ENCODE measurements at regions not wholly inside any gene's neighbourhood (a gene's known extent, or its start where the extent isn't known, plus 50 kb on each side); places are given as distances from the start of the nearest gene placed in this dataset.
"Not testable (repeated sequence)": the region's sequence is repeated elsewhere in the genome, so short reads cannot be mapped to it uniquely, and the experiment has no call there.

- H3K27me3 ChIP-seq (ENCODE audit: control insufficient read depth in 5 of 5, insufficient read depth in 4 of 5, low read length in 5 of 5): peaks cover 0 to 3% (median 0%) of the 10 kb centered on the region in 5 donors
- H3K4me3 ChIP-seq (ENCODE audit: low read depth in 1 of 5, low read length in 5 of 5): no peak overlapping the region
- no peaks in the 10 kb centered on the region for H3K4me1 ChIP-seq (ENCODE audit: control insufficient read depth in 5 of 5, insufficient read depth in 5 of 5, low read length in 5 of 5)
- H3K36me3 ChIP-seq (ENCODE audit: control insufficient read depth in 5 of 5, insufficient read depth in 5 of 5, low read length in 5 of 5): no peaks in the 10 kb centered on the region
- no peaks in the 10 kb centered on the region for H3K9me3 ChIP-seq (ENCODE audit: control insufficient read depth in 5 of 5, low read length in 5 of 5)
- H3K27ac ChIP-seq (ENCODE audit: low read depth, low read length): no peak overlapping the region
- H3K9ac ChIP-seq (ENCODE audit: low read length in 5 of 5): no peak overlapping the region
These were observed 94.7 kb downstream of the CCNG2 start for GRCh38 chr4:77251751-77252150.

- Histone ChIP-seq H3K4me3 (ENCODE audit: low read depth in 1 of 5, low read length in 5 of 5) (no peak overlapping the region), H3K9ac (ENCODE audit: low read length in 5 of 5) (no peak overlapping the region)
These were observed 106.2 kb downstream of the CCNG2 start for GRCh38 chr4:77263247-77263646.

GRCh38 chr4:77263976-77264375 is 107.0 kb downstream of the CCNG2 start:
- H3K27me3 ChIP-seq (ENCODE audit: control insufficient read depth in 5 of 5, insufficient read depth in 4 of 5, low read length in 5 of 5); H3K36me3 ChIP-seq (ENCODE audit: control insufficient read depth in 5 of 5, insufficient read depth in 5 of 5, low read length in 5 of 5); H3K9ac ChIP-seq (ENCODE audit: low read length in 5 of 5); H3K9me3 ChIP-seq (ENCODE audit: control insufficient read depth in 5 of 5, low read length in 5 of 5); H3K4me3 ChIP-seq (ENCODE audit: low read depth in 1 of 5, low read length in 5 of 5); H3K27ac ChIP-seq (ENCODE audit: low read depth, low read length): not testable (repeated sequence)
- H3K4me1 ChIP-seq (ENCODE audit: control insufficient read depth in 5 of 5, insufficient read depth in 5 of 5, low read length in 5 of 5): peaks cover 0 to 14% (median 7%) of the 10 kb centered on the region in 5 donors

More at GRCh38 chr4:77263247-77263646, 106.2 kb downstream of the CCNG2 start:
- Histone ChIP-seq H3K9me3 (ENCODE audit: control insufficient read depth in 5 of 5, low read length in 5 of 5) (peaks cover 0 to 9% (median 7%) of the 10 kb centered on the region in 5 donors), H3K27ac (ENCODE audit: low read depth, low read length) (no peak overlapping the region), H3K4me1 (ENCODE audit: control insufficient read depth in 5 of 5, insufficient read depth in 5 of 5, low read length in 5 of 5) (peaks cover 0 to 14% (median 7%) of the 10 kb centered on the region in 5 donors), H3K36me3 (ENCODE audit: control insufficient read depth in 5 of 5, insufficient read depth in 5 of 5, low read length in 5 of 5) (no peaks in the 10 kb centered on the region), H3K27me3 (ENCODE audit: control insufficient read depth in 5 of 5, insufficient read depth in 4 of 5, low read length in 5 of 5) (no peaks in the 10 kb centered on the region)

- H3K27ac ChIP-seq (ENCODE audit: low read depth, low read length): no peak overlapping the region
- no peaks in the 10 kb centered on the region for H3K27me3 ChIP-seq (ENCODE audit: control insufficient read depth in 5 of 5, insufficient read depth in 4 of 5, low read length in 5 of 5)
- H3K4me1 ChIP-seq (ENCODE audit: control insufficient read depth in 5 of 5, insufficient read depth in 5 of 5, low read length in 5 of 5): peaks cover 0 to 13% (median 7%) of the 10 kb centered on the region in 5 donors
- H3K9me3 ChIP-seq (ENCODE audit: control insufficient read depth in 5 of 5, low read length in 5 of 5): peaks cover 0 to 9% (median 7%) of the 10 kb centered on the region in 5 donors
- no peaks in the 10 kb centered on the region for H3K36me3 ChIP-seq (ENCODE audit: control insufficient read depth in 5 of 5, insufficient read depth in 5 of 5, low read length in 5 of 5)
- H3K4me3 ChIP-seq (ENCODE audit: low read depth in 1 of 5, low read length in 5 of 5): no peak overlapping the region
- no peak overlapping the region for H3K9ac ChIP-seq (ENCODE audit: low read length in 5 of 5)
These were observed 107.8 kb downstream of the CCNG2 start for GRCh38 chr4:77264826-77265225.

GRCh38 chr4:77268108-77268507 is 111.1 kb downstream of the CCNG2 start:
- Histone ChIP-seq H3K4me3 (ENCODE audit: low read depth in 1 of 5, low read length in 5 of 5) (no peak overlapping the region), H3K4me1 (ENCODE audit: control insufficient read depth in 5 of 5, insufficient read depth in 5 of 5, low read length in 5 of 5) (no peaks in the 10 kb centered on the region), H3K27ac (ENCODE audit: low read depth, low read length) (no peak overlapping the region), H3K9ac (ENCODE audit: low read length in 5 of 5) (no peak overlapping the region), H3K9me3 (ENCODE audit: control insufficient read depth in 5 of 5, low read length in 5 of 5) (peaks cover 0 to 9% (median 7%) of the 10 kb centered on the region in 5 donors), H3K36me3 (ENCODE audit: control insufficient read depth in 5 of 5, insufficient read depth in 5 of 5, low read length in 5 of 5) (no peaks in the 10 kb centered on the region), H3K27me3 (ENCODE audit: control insufficient read depth in 5 of 5, insufficient read depth in 4 of 5, low read length in 5 of 5) (no peaks in the 10 kb centered on the region)

- no peaks in the 10 kb centered on the region for H3K36me3 ChIP-seq (ENCODE audit: control insufficient read depth in 5 of 5, insufficient read depth in 5 of 5, low read length in 5 of 5)
- H3K9ac ChIP-seq (ENCODE audit: low read length in 5 of 5): no peak overlapping the region
- H3K4me1 ChIP-seq (ENCODE audit: control insufficient read depth in 5 of 5, insufficient read depth in 5 of 5, low read length in 5 of 5): no peaks in the 10 kb centered on the region
- H3K27me3 ChIP-seq (ENCODE audit: control insufficient read depth in 5 of 5, insufficient read depth in 4 of 5, low read length in 5 of 5): no peaks in the 10 kb centered on the region
- H3K9me3 ChIP-seq (ENCODE audit: control insufficient read depth in 5 of 5, low read length in 5 of 5): peaks cover 0 to 7% (median 3%) of the 10 kb centered on the region in 5 donors
- no peak overlapping the region for H3K27ac ChIP-seq (ENCODE audit: low read depth, low read length)
- no peak overlapping the region for H3K4me3 ChIP-seq (ENCODE audit: low read depth in 1 of 5, low read length in 5 of 5)
These were observed 112.5 kb downstream of the CCNG2 start for GRCh38 chr4:77269505-77269904.

- H3K36me3 ChIP-seq (ENCODE audit: control insufficient read depth in 5 of 5, insufficient read depth in 5 of 5, low read length in 5 of 5): no peaks in the 10 kb centered on the region
- no peaks in the 10 kb centered on the region for H3K27me3 ChIP-seq (ENCODE audit: control insufficient read depth in 5 of 5, insufficient read depth in 4 of 5, low read length in 5 of 5)
- H3K9ac ChIP-seq (ENCODE audit: low read length in 5 of 5): no peak overlapping the region
- no peak overlapping the region for H3K4me3 ChIP-seq (ENCODE audit: low read depth in 1 of 5, low read length in 5 of 5)
- no peaks in the 10 kb centered on the region for H3K9me3 ChIP-seq (ENCODE audit: control insufficient read depth in 5 of 5, low read length in 5 of 5)
- no peaks in the 10 kb centered on the region for H3K4me1 ChIP-seq (ENCODE audit: control insufficient read depth in 5 of 5, insufficient read depth in 5 of 5, low read length in 5 of 5)
- H3K27ac ChIP-seq (ENCODE audit: low read depth, low read length): no peak overlapping the region
These were observed 116.4 kb downstream of the CCNG2 start for GRCh38 chr4:77273412-77273811.

- H3K4me3 ChIP-seq (ENCODE audit: low read depth in 1 of 5, low read length in 5 of 5); H3K27me3 ChIP-seq (ENCODE audit: control insufficient read depth in 5 of 5, insufficient read depth in 4 of 5, low read length in 5 of 5); H3K4me1 ChIP-seq (ENCODE audit: control insufficient read depth in 5 of 5, insufficient read depth in 5 of 5, low read length in 5 of 5); H3K9ac ChIP-seq (ENCODE audit: low read length in 5 of 5); H3K9me3 ChIP-seq (ENCODE audit: control insufficient read depth in 5 of 5, low read length in 5 of 5); H3K36me3 ChIP-seq (ENCODE audit: control insufficient read depth in 5 of 5, insufficient read depth in 5 of 5, low read length in 5 of 5); H3K27ac ChIP-seq (ENCODE audit: low read depth, low read length): not testable (repeated sequence)
These were observed 122.1 kb downstream of the CCNG2 start for GRCh38 chr4:77279114-77279513.

- no peak overlapping the region for H3K4me3 ChIP-seq (ENCODE audit: low read depth in 1 of 5, low read length in 5 of 5)
- no peak overlapping the region for H3K9ac ChIP-seq (ENCODE audit: low read length in 5 of 5)
- no peaks in the 10 kb centered on the region for H3K27me3 ChIP-seq (ENCODE audit: control insufficient read depth in 5 of 5, insufficient read depth in 4 of 5, low read length in 5 of 5)
- H3K36me3 ChIP-seq (ENCODE audit: control insufficient read depth in 5 of 5, insufficient read depth in 5 of 5, low read length in 5 of 5): no peaks in the 10 kb centered on the region
- peaks cover 0 to 2% (median 0%) of the 10 kb centered on the region in 5 donors for H3K9me3 ChIP-seq (ENCODE audit: control insufficient read depth in 5 of 5, low read length in 5 of 5)
- no peak overlapping the region for H3K27ac ChIP-seq (ENCODE audit: low read depth, low read length)
- peaks cover 0 to 10% (median 0%) of the 10 kb centered on the region in 5 donors for H3K4me1 ChIP-seq (ENCODE audit: control insufficient read depth in 5 of 5, insufficient read depth in 5 of 5, low read length in 5 of 5)
These were observed 125.3 kb downstream of the CCNG2 start for GRCh38 chr4:77282305-77282704.

GRCh38 chr4:77284036-77284435 is 127.0 kb downstream of the CCNG2 start:
- no peak overlapping the region for H3K27ac ChIP-seq (ENCODE audit: low read depth, low read length)
- no peak overlapping the region for H3K4me3 ChIP-seq (ENCODE audit: low read depth in 1 of 5, low read length in 5 of 5)
- H3K4me1 ChIP-seq (ENCODE audit: control insufficient read depth in 5 of 5, insufficient read depth in 5 of 5, low read length in 5 of 5): peaks cover 0 to 6% (median 0%) of the 10 kb centered on the region in 5 donors
- no peak overlapping the region for H3K9ac ChIP-seq (ENCODE audit: low read length in 5 of 5)
- no peaks in the 10 kb centered on the region for H3K36me3 ChIP-seq (ENCODE audit: control insufficient read depth in 5 of 5, insufficient read depth in 5 of 5, low read length in 5 of 5)
- no peaks in the 10 kb centered on the region for H3K27me3 ChIP-seq (ENCODE audit: control insufficient read depth in 5 of 5, insufficient read depth in 4 of 5, low read length in 5 of 5)
- peaks cover 0 to 2% (median 0%) of the 10 kb centered on the region in 5 donors for H3K9me3 ChIP-seq (ENCODE audit: control insufficient read depth in 5 of 5, low read length in 5 of 5)

GRCh38 chr4:77286906-77287305 is 129.9 kb downstream of the CCNG2 start:
- peaks cover 0 to 2% (median 0%) of the 10 kb centered on the region in 5 donors for H3K9me3 ChIP-seq (ENCODE audit: control insufficient read depth in 5 of 5, low read length in 5 of 5)
- H3K27ac ChIP-seq (ENCODE audit: low read depth, low read length): no peak overlapping the region
- H3K9ac ChIP-seq (ENCODE audit: low read length in 5 of 5): no peak overlapping the region
- H3K36me3 ChIP-seq (ENCODE audit: control insufficient read depth in 5 of 5, insufficient read depth in 5 of 5, low read length in 5 of 5): no peaks in the 10 kb centered on the region
- H3K27me3 ChIP-seq (ENCODE audit: control insufficient read depth in 5 of 5, insufficient read depth in 4 of 5, low read length in 5 of 5): no peaks in the 10 kb centered on the region
- no peak overlapping the region for H3K4me3 ChIP-seq (ENCODE audit: low read depth in 1 of 5, low read length in 5 of 5)
- H3K4me1 ChIP-seq (ENCODE audit: control insufficient read depth in 5 of 5, insufficient read depth in 5 of 5, low read length in 5 of 5): peaks cover 0 to 5% (median 0%) of the 10 kb centered on the region in 5 donors
